HL-60 (cell line): ENCODE measurements at regions not wholly inside any gene's neighbourhood (a gene's known extent, or its start where the extent isn't known, plus 50 kb on each side); places are given as distances from the start of the nearest gene placed in this dataset.

Experiments
- DNase-seq, 2 experiments: peaks; one replicate each; pipeline ENCODE4 v3.0.0-alpha.2; 2010 to 2020; ENCODE audit warnings: low read depth in 1 of 2, low spot score in 1 of 2
- H3K27ac ChIP-seq: fragments of 250-450 bp; sonication (Bioruptor Pico); replicated peaks from 2 replicates; pipeline ENCODE4 v1.5.1; 2020; ENCODE audit warnings: mild to moderate bottlenecking, moderate library complexity
- H3K27me3 ChIP-seq: fragments of 250-450 bp; sonication (Bioruptor Pico); 2 replicates; pipeline ENCODE4 v1.5.1; 2021; ENCODE audit warnings: mild to moderate bottlenecking, moderate library complexity; ENCODE audit not compliant: insufficient read depth, poor library complexity, severe bottlenecking
- H3K4me3 ChIP-seq: replicated peaks from 2 replicates; pipeline ENCODE4 v1.5.1; 2011; ENCODE audit warnings: mild to moderate bottlenecking, control low read depth, low read length; ENCODE audit not compliant: insufficient read depth
- CTCF ChIP-seq: IDR thresholded peaks from one replicate; pipeline ENCODE4 v1.5.1; 2011; ENCODE audit warnings: low read length, control low read depth, inconsistent platforms; ENCODE audit not compliant: insufficient read depth
- GABPA ChIP-seq: IDR thresholded peaks from 2 replicates; pipeline ENCODE4 v1.6.1; 2012; ENCODE audit warnings: low read depth
- POLR2AphosphoS5 ChIP-seq: IDR thresholded peaks from 2 replicates; pipeline ENCODE4 v1.6.1; 2012; ENCODE audit warnings: low read depth
- REST ChIP-seq: IDR thresholded peaks from 2 replicates; pipeline ENCODE4 v1.6.1; 2012; ENCODE audit warnings: low read depth; ENCODE audit not compliant: insufficient replicate concordance
- SPI1 ChIP-seq: IDR thresholded peaks from 2 replicates; pipeline ENCODE4 v1.6.1; 2012; ENCODE audit warnings: low read depth, mild to moderate bottlenecking, borderline replicate concordance

- Histone ChIP-seq H3K27me3 (no peaks in the 10 kb centered on the region), H3K27ac (no peak overlapping the region), H3K4me3 (no peak overlapping the region)
- TF ChIP-seq SPI1 (no peak), GABPA (no peak)
- no peak for DNase-seq
These were observed 1476.9 kb downstream of the ARAP2 start for GRCh38 chr4:34767407-34767806.

GRCh38 chr4:34771632-34772031, 1472.7 kb downstream of the ARAP2 start:
- H3K27ac ChIP-seq = no peak overlapping the region
- H3K27me3 ChIP-seq = no peaks in the 10 kb centered on the region
- H3K4me3 ChIP-seq = no peak overlapping the region
- DNase-seq = no peak
- TF ChIP-seq POLR2AphosphoS5 = no peak
- no peak for TF ChIP-seq CTCF
- TF ChIP-seq GABPA = no peak
- no peak for TF ChIP-seq REST
- no peak for TF ChIP-seq SPI1

- Histone ChIP-seq H3K27ac (no peak overlapping the region), H3K4me3 (no peak overlapping the region), H3K27me3 (no peaks in the 10 kb centered on the region)
- no peak for DNase-seq
- no peak for TF ChIP-seq GABPA
- TF ChIP-seq POLR2AphosphoS5 = no peak
- TF ChIP-seq REST = no peak
- TF ChIP-seq CTCF = no peak
- no peak for TF ChIP-seq SPI1
These were observed 1454.2 kb downstream of the ARAP2 start for GRCh38 chr4:34790131-34790530.

GRCh38 chr4:34791209-34791608, 1453.1 kb downstream of the ARAP2 start:
- Histone ChIP-seq H3K27me3 (no peaks in the 10 kb centered on the region), H3K4me3 (no peak overlapping the region), H3K27ac (no peak overlapping the region)
- TF ChIP-seq SPI1 (no peak), POLR2AphosphoS5 (no peak), REST (no peak), CTCF (no peak), GABPA (no peak)
- DNase-seq = no peak
